ENCODE measurements at regions not wholly inside any gene's neighbourhood (a gene's known extent, or its start where the extent isn't known, plus 50 kb on each side); places are given as distances from the start of the nearest gene placed in this dataset.
A peak's percentile ranks its signal among the peaks of the same experiment; 100 is the strongest.

- 83% methylated on average over 1 of the region's 2 CpGs for WGBS (ENCODE audit: insufficient coverage)
- DNase-seq (ENCODE audit: low read depth in 4 of 6, low spot score in 6 of 6): no peak
- no peak overlapping the region for H3K4me3 ChIP-seq (ENCODE audit: low read depth, low read length)
- H3K27me3 ChIP-seq (ENCODE audit: control insufficient read depth, insufficient read depth, low read length): no peaks in the 10 kb centered on the region
- H3K36me3 ChIP-seq (ENCODE audit: control insufficient read depth, insufficient read depth, low read length): no peaks in the 10 kb centered on the region
- H3K27ac ChIP-seq (ENCODE audit: low read depth, low read length): no peak overlapping the region
- no peaks in the 10 kb centered on the region for H3K4me1 ChIP-seq (ENCODE audit: control insufficient read depth, insufficient read depth, low read length)
- no peaks in the 10 kb centered on the region for H3K9me3 ChIP-seq (ENCODE audit: control insufficient read depth, insufficient read depth, low read length)
Observed at GRCh38 chr7:156556083-156556482, 84.5 kb upstream of the RNF32 start.

- Histone ChIP-seq H3K9me3 (ENCODE audit: control insufficient read depth, insufficient read depth, low read length) (no peaks in the 10 kb centered on the region), H3K27me3 (ENCODE audit: control insufficient read depth, insufficient read depth, low read length) (no peaks in the 10 kb centered on the region), H3K27ac (ENCODE audit: low read depth, low read length) (no peak overlapping the region), H3K4me1 (ENCODE audit: control insufficient read depth, insufficient read depth, low read length) (no peaks in the 10 kb centered on the region), H3K4me3 (ENCODE audit: low read depth, low read length) (no peak overlapping the region), H3K36me3 (ENCODE audit: control insufficient read depth, insufficient read depth, low read length) (peaks cover 2% of the 10 kb centered on the region)
- WGBS (ENCODE audit: insufficient coverage): 94% methylated on average over 5 of the region's 8 CpGs
- DNase-seq (ENCODE audit: low read depth in 4 of 6, low spot score in 6 of 6): no peak
Observed at GRCh38 chr7:156554488-156554887, 86.1 kb upstream of the RNF32 start.

GRCh38 chr7:156549636-156550035 lies 90.9 kb upstream of the RNF32 start:
- Histone ChIP-seq H3K27ac (ENCODE audit: low read depth, low read length) (no peak overlapping the region), H3K4me3 (ENCODE audit: low read depth, low read length) (no peak overlapping the region), H3K4me1 (ENCODE audit: control insufficient read depth, insufficient read depth, low read length) (no peaks in the 10 kb centered on the region), H3K9me3 (ENCODE audit: control insufficient read depth, insufficient read depth, low read length) (no peaks in the 10 kb centered on the region), H3K27me3 (ENCODE audit: control insufficient read depth, insufficient read depth, low read length) (no peaks in the 10 kb centered on the region), H3K36me3 (ENCODE audit: control insufficient read depth, insufficient read depth, low read length) (peaks cover 2% of the 10 kb centered on the region)
- 96% methylated on average over 7 of the region's 9 CpGs for WGBS (ENCODE audit: insufficient coverage)
- DNase-seq (ENCODE audit: low read depth in 4 of 6, low spot score in 6 of 6): no peak

- no peaks in the 10 kb centered on the region for H3K9me3 ChIP-seq (ENCODE audit: control insufficient read depth, insufficient read depth, low read length)
- H3K4me1 ChIP-seq (ENCODE audit: control insufficient read depth, insufficient read depth, low read length): no peaks in the 10 kb centered on the region
- H3K4me3 ChIP-seq (ENCODE audit: low read depth, low read length): no peak overlapping the region
- no peak for DNase-seq (ENCODE audit: low read depth in 4 of 6, low spot score in 6 of 6)
- H3K36me3 ChIP-seq (ENCODE audit: control insufficient read depth, insufficient read depth, low read length): peaks cover 4% of the 10 kb centered on the region
- H3K27me3 ChIP-seq (ENCODE audit: control insufficient read depth, insufficient read depth, low read length): no peaks in the 10 kb centered on the region
- WGBS (ENCODE audit: insufficient coverage): 68% methylated on average over 13 of the region's 20 CpGs
- no peak overlapping the region for H3K27ac ChIP-seq (ENCODE audit: low read depth, low read length)
Observed at GRCh38 chr7:156547884-156548561, 92.6 kb upstream of the RNF32 start.

GRCh38 chr7:156545979-156546378 lies 94.6 kb upstream of the RNF32 start:
- H3K4me3 ChIP-seq (ENCODE audit: low read depth, low read length): no peak overlapping the region
- peak; percentile 15 to 84 (median 27) for DNase-seq (ENCODE audit: low read depth in 4 of 6, low spot score in 6 of 6)
- H3K27ac ChIP-seq (ENCODE audit: low read depth, low read length): no peak overlapping the region
- H3K27me3 ChIP-seq (ENCODE audit: control insufficient read depth, insufficient read depth, low read length): no peaks in the 10 kb centered on the region
- H3K9me3 ChIP-seq (ENCODE audit: control insufficient read depth, insufficient read depth, low read length): no peaks in the 10 kb centered on the region
- H3K4me1 ChIP-seq (ENCODE audit: control insufficient read depth, insufficient read depth, low read length): no peaks in the 10 kb centered on the region
- 18% methylated on average over 9 of the region's 9 CpGs for WGBS (ENCODE audit: insufficient coverage)
- peaks cover 4% of the 10 kb centered on the region for H3K36me3 ChIP-seq (ENCODE audit: control insufficient read depth, insufficient read depth, low read length)

- Histone ChIP-seq H3K27ac (ENCODE audit: low read depth, low read length) (no peak overlapping the region), H3K27me3 (ENCODE audit: control insufficient read depth, insufficient read depth, low read length) (no peaks in the 10 kb centered on the region)
- WGBS (ENCODE audit: insufficient coverage): 98% methylated on average over 6 of the region's 11 CpGs
Observed at GRCh38 chr7:156544919-156545715, 95.5 kb upstream of the RNF32 start.

GRCh38 chr7:156543699-156544598 lies 96.6 kb upstream of the RNF32 start:
- no peaks in the 10 kb centered on the region for H3K4me1 ChIP-seq (ENCODE audit: control insufficient read depth, insufficient read depth, low read length)
- no peak overlapping the region for H3K27ac ChIP-seq (ENCODE audit: low read depth, low read length)
- peaks cover 2% of the 10 kb centered on the region for H3K36me3 ChIP-seq (ENCODE audit: control insufficient read depth, insufficient read depth, low read length)
- H3K9me3 ChIP-seq (ENCODE audit: control insufficient read depth, insufficient read depth, low read length): no peaks in the 10 kb centered on the region
- peak in 1 of 6 donors; percentile 15 for DNase-seq (ENCODE audit: low read depth in 4 of 6, low spot score in 6 of 6)
- no peak overlapping the region for H3K4me3 ChIP-seq (ENCODE audit: low read depth, low read length)
- no peaks in the 10 kb centered on the region for H3K27me3 ChIP-seq (ENCODE audit: control insufficient read depth, insufficient read depth, low read length)
- whole genome bisulfite sequencing (ENCODE audit: insufficient coverage): 86% methylated on average over 22 of the region's 33 CpGs

More at GRCh38 chr7:156544919-156545715, 95.5 kb upstream of the RNF32 start:
- Histone ChIP-seq H3K4me3 (ENCODE audit: low read depth, low read length) (no peak overlapping the region), H3K36me3 (ENCODE audit: control insufficient read depth, insufficient read depth, low read length) (peaks cover 4% of the 10 kb centered on the region), H3K4me1 (ENCODE audit: control insufficient read depth, insufficient read depth, low read length) (no peaks in the 10 kb centered on the region), H3K9me3 (ENCODE audit: control insufficient read depth, insufficient read depth, low read length) (no peaks in the 10 kb centered on the region)
- no peak for DNase-seq (ENCODE audit: low read depth in 4 of 6, low spot score in 6 of 6)

- Histone ChIP-seq H3K27me3 (ENCODE audit: control insufficient read depth, insufficient read depth, low read length) (no peaks in the 10 kb centered on the region), H3K4me1 (ENCODE audit: control insufficient read depth, insufficient read depth, low read length) (no peaks in the 10 kb centered on the region), H3K9me3 (ENCODE audit: control insufficient read depth, insufficient read depth, low read length) (no peaks in the 10 kb centered on the region), H3K4me3 (ENCODE audit: low read depth, low read length) (no peak overlapping the region), H3K27ac (ENCODE audit: low read depth, low read length) (no peak overlapping the region), H3K36me3 (ENCODE audit: control insufficient read depth, insufficient read depth, low read length) (peaks cover 2% of the 10 kb centered on the region)
- DNase-seq (ENCODE audit: low read depth in 4 of 6, low spot score in 6 of 6): no peak
- WGBS (ENCODE audit: insufficient coverage): 97% methylated on average over 6 of the region's 7 CpGs
Observed at GRCh38 chr7:156540619-156541165, 99.9 kb upstream of the RNF32 start.

- 87% methylated on average over 3 of the region's 12 CpGs for WGBS (ENCODE audit: insufficient coverage)
- H3K9me3 ChIP-seq (ENCODE audit: control insufficient read depth, insufficient read depth, low read length): no peaks in the 10 kb centered on the region
- H3K27me3 ChIP-seq (ENCODE audit: control insufficient read depth, insufficient read depth, low read length): no peaks in the 10 kb centered on the region
- H3K4me3 ChIP-seq (ENCODE audit: low read depth, low read length): no peak overlapping the region
- H3K4me1 ChIP-seq (ENCODE audit: control insufficient read depth, insufficient read depth, low read length): no peaks in the 10 kb centered on the region
- DNase-seq (ENCODE audit: low read depth in 4 of 6, low spot score in 6 of 6): no peak
- H3K27ac ChIP-seq (ENCODE audit: low read depth, low read length): no peak overlapping the region
- H3K36me3 ChIP-seq (ENCODE audit: control insufficient read depth, insufficient read depth, low read length): peaks cover 2% of the 10 kb centered on the region
Observed at GRCh38 chr7:156539999-156540398, 100.6 kb upstream of the RNF32 start.

Data from spinal cord (tissue), 9 donors.